ENCODE measurements at regions not wholly inside any gene's neighbourhood (a gene's known extent, or its start where the extent isn't known, plus 50 kb on each side); places are given as distances from the start of the nearest gene placed in this dataset.

DNA sequence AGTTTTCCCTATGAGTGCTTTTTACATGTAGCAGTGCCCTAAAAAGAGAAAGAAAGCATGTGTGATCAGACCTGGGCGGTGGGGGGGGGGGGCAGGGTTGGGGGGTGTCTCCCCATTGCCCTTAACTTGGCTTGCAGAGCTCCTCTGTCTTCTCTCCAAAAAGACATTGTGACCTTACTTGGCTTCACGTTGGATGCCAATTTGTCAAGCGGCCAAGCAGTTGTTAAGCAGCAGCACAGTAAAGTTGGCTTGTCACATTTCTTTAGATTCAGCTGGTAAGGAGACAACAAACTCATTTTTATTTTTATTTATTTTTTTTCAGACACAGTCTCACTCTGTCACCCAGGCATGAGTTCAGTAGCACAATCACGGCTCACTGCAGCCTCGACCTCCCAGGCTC, 57.3 kb upstream of the ZNF157 start:
- TF ChIP-seq, protein P1, sequence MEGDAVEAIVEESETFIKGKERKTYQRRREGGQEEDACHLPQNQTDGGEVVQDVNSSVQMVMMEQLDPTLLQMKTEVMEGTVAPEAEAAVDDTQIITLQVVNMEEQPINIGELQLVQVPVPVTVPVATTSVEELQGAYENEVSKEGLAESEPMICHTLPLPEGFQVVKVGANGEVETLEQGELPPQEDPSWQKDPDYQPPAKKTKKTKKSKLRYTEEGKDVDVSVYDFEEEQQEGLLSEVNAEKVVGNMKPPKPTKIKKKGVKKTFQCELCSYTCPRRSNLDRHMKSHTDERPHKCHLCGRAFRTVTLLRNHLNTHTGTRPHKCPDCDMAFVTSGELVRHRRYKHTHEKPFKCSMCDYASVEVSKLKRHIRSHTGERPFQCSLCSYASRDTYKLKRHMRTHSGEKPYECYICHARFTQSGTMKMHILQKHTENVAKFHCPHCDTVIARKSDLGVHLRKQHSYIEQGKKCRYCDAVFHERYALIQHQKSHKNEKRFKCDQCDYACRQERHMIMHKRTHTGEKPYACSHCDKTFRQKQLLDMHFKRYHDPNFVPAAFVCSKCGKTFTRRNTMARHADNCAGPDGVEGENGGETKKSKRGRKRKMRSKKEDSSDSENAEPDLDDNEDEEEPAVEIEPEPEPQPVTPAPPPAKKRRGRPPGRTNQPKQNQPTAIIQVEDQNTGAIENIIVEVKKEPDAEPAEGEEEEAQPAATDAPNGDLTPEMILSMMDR (conservative IDR thresholded peaks at IDR 0.05): no peak
- TF ChIP-seq EZH2 (IDR thresholded peaks at IDR 0.05; ENCODE audit: low read depth): no peak
